HG03066 (cell line): ENCODE measurements at regions not wholly inside any gene's neighbourhood (a gene's known extent, or its start where the extent isn't known, plus 50 kb on each side); places are given as distances from the start of the nearest gene placed in this dataset.
"Not testable (repeated sequence)": the region's sequence is repeated elsewhere in the genome, so short reads cannot be mapped to it uniquely, and the experiment has no call there.

Experiments used
- ATAC-seq: cut with Tn5 transposase; IDR thresholded peaks from one replicate; pipeline ENCODE4 v1.9.1; 2021; ENCODE audit warnings: low read depth; ENCODE audit not compliant: unreplicated experiment

DNA sequence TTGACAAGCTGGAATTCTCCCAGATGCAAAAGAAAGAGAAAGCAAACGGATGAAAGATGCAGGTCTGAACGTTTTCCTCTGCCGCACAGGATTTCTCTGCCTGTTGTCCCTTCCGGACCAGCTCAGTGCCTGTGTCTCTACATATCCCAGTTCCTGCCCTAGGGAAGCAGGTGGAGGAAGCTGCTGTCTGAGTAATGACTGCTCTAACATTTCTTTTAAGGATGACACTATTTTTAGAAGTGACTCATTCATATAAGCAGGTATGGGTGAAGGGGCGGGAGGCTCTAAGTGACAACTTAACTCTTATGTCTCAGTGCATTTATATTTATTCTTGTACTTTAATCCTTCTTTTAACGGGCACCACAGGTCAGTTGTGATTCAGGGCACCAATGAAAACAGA, 128.8 kb downstream of the SLC24A2 start:
- no peak for ATAC-seq

DNA sequence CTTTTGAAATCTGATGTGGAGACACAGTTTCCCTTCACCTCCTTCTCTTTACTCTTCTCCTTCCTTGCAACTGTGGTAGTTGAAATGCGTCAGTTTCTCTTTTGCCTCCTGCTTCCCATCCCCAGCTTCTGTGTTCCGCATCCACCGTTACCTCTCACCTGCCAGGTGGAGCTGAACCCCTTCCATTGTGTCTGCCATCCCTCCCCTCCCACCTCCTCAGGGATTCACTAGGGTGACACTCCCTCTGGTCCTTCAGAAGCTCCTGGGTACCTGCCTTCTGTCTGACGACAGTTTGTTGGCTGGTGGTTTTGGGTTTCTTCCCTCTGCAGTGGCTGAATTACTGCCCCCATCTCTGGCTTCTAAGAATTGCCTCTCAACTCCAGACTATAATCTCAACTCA, 132.1 kb downstream of the SLC24A2 start:
- no peak for ATAC-seq

- ATAC-seq: no peak
These were observed 137.2 kb downstream of the SLC24A2 start for GRCh38 chr9:19651681-19652080.

- no peak for ATAC-seq
These were observed 138.5 kb downstream of the SLC24A2 start for GRCh38 chr9:19650312-19650711.

DNA sequence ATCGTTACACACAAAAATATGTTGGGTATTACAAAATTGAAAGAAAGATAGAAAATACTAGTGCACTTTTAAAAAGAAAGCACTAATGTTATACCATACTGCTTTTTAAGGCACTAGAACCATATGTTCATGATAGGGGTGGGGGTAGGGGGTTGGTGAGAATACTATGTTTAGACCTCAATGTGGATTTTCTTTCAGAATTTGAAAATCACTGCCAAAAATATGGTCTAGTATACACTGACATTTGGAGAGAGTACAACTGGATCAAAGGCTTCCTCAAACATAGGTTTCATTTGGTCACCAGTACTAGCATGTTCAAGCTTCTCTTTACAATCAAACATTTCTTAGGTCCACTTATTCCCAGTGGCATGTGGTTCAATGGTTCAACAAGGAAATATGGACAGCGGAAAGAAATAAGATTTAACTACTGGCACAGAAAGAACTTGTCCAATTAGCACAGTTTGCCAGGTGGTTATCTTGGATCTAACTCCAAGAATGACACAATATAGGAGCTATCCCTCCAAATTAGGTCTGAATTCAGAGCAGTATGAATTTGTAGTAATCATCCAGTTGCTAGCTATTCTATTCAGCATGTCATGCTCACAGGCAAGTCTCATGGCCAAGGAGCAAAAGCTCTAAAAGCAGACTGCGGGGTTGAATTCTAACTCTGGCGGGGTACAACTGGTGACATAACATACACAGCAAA, 139.3 kb downstream of the SLC24A2 start:
- no peak for ATAC-seq

DNA sequence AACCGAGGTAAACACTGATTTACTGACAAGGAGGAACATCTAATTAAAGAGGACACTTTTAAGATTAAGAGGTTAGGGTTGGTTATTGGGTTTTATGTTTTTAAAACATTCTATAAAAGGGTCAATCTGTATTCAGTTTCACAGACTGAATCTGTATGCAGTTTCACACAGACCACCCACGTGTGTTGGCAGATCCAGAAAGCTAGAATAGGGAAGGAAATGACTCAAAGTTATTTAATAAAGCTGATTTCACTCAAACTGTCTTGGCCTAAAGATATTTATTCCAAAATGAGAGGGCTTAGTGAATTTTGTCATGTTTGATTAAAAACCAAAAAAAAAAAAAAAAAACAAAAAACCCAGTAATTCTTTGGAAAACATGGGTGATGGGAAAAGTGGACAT, 140.2 kb downstream of the SLC24A2 start:
- ATAC-seq: no peak

- no peak for ATAC-seq
These were observed 145.0 kb downstream of the SLC24A2 start for GRCh38 chr9:19643875-19644274.

GRCh38 chr9:19642256-19642655, 146.6 kb downstream of the SLC24A2 start:
- no peak for ATAC-seq

DNA sequence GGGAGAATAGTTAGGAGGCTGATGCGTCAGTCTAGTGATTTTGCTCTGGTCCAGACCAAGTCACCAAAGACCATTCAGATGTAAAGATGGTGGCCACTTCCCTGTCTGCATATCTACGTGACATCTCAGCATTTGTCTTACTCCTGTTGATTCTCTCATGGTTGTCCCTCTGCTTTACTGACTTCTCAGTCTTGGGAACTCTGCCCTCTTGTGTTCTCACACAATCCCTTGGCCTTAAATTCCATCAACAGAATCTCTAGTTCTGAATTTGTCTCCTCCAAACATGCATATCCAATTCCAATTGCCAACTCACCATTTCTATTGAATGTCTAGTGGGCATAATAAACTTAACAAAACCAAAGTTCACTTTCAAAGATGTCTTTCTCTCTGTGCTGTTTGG, 147.8 kb downstream of the SLC24A2 start:
- ATAC-seq: no peak

DNA sequence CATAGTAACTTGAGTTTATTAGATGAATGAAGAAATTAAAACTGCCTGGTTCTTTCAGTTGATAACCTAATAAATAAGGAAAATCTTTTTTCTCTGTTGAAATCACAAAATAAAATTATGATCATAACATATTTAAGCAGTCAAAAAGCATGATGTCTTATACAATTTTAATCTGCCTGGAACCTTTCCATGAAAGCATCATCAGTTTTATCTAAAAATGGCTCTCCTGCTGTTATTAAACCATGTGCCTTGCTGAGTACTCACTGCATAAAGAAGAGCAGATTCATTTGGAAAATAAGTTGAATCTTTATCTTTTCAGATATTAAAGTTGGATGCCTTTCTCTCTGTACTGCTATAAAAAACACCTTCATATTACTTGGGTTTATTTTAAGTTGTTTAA, 148.8 kb downstream of the SLC24A2 start:
- ATAC-seq: no peak

DNA sequence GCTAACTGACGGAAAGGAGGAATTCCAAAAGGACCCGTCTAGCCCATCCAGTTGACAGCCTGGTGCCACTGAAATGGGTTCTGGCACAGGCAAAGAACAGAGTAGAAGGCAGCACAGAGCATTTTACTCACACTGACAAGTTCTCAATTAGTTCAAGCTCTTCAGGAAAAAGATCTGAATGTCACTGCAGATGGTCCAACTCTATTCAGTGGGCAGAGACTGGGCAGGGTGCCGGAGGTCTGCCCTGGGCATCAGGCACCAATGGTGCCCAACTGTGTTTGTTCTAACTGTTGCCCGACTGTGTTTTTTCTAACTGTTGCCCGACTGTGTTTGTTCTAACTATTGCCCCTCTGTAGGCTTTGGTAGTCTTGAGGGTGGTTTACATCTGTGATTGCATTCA, 151.8 kb downstream of the SLC24A2 start:
- ATAC-seq: no peak

DNA sequence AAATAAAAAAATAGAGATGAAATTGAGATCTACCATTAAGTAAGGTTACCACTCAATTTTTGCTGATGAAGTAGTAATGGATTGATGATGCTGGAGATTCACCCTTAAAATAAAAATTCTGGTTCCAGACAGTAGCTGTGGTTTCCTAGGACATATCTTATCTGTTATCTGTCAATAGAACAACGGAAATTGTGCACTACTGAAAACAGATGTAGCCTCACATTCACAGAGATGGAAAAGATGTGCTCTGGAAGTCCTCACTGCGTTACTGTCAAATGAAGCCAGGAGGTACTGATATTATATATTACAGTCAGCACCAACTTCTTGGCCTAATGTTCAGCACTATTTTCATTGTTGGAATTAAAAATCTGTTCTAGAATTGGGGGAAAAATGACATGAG, 154.0 kb downstream of the SLC24A2 start:
- no peak for ATAC-seq

DNA sequence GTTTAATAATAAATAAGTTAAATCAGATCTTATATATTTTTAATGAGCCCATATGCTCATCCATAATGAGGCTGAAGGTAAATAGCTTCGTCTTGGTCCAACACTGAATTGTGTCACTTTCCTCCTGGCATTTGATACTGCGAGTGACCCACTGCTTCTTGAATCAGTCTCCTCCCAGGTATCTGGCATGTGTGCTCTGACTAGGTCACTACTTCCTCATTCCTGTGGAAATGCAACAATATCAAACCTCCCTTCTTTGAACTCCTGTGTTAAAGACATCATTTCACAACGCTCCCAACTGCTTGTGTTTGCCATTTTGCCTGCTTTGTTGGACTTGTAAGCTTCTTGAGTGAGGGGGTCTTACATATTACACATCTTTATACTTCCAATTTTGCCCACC, 157.7 kb downstream of the SLC24A2 start:
- ATAC-seq: no peak

DNA sequence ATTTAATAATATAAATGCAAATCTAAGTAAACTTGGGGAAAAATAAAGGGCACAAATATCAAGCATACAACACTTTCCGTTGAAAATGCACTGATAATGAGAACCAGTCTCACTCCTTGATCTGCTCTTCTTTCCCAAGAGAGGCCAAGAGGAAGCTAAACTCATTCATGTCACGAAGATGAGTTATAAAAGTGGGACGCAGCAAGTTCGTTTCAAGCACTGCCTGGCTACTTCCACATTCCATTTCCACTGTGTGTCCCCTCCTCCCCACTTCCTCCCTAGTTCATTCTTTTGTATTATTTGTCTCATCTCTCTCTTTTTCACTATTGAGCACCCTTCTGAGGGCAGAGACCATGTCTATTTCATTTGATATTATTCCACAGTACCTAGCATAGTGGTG, 158.1 kb downstream of the SLC24A2 start:
- ATAC-seq: no peak

DNA sequence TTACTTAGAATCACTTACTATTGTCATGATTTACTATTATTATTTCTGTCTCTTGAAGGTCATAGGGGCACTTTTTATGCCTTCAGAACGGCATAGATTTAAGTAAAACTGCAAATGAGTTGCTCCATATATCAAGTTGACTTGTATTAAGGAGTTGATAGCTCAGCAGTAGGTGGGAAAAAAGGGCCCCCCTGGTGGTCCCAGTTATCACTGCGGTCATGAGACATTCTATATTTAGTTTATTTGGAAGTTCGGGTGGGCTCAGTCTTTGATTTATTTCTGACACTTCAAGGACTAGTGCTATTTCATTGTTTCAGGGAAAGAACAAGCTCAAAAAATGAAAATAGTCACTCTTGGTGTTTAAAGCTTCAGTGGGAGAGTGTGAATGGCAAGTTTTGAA, 159.3 kb downstream of the SLC24A2 start:
- no peak for ATAC-seq

- ATAC-seq: not testable (repeated sequence)
These were observed 163.4 kb downstream of the SLC24A2 start for GRCh38 chr9:19625426-19625825.

GRCh38 chr9:19624519-19624918, 164.3 kb downstream of the SLC24A2 start:
- no peak for ATAC-seq

DNA sequence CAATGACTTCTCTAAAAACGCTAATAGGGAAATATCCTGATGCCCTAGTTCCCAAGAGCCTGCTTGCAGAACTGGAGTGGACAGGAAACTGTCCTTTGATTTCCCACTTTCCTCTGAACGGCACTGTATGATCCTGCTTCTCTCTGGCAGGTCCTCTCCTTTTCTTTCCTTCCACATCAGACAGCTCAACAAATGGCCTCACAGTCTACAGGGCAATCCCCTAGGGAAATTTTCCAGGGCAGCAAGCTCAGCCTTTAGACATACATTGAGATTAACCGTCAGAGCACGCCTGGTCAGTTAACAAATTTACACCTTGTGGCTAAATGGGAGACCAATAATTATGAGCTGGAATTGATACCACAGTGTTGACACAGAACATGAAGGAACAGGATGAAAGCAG, 164.9 kb downstream of the SLC24A2 start:
- no peak for ATAC-seq

- no peak for ATAC-seq
These were observed 168.5 kb downstream of the SLC24A2 start for GRCh38 chr9:19620326-19620725.

GRCh38 chr9:19619221-19619620, 169.6 kb downstream of the SLC24A2 start:
- no peak for ATAC-seq

DNA sequence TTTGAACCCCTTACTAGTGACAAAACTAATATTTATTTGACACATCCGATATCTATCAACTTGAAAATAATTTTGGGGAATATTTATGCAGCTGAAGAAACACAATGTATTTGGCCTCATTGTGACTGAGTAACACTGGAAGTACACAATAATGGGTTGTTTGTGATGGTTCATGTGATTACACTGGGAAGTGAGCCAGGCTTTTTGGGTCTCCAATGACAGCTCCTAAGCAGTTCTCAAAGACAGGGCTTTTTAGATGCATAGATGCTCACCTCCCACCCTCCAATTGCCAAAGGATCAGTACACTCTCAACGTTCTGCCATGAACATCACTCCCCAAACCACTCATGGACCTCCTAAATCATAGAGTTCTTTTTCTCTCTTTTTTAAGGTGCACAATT, 170.0 kb downstream of the SLC24A2 start:
- ATAC-seq: no peak

GRCh38 chr9:19615036-19615624, 173.7 kb downstream of the SLC24A2 start:
- no peak for ATAC-seq

DNA sequence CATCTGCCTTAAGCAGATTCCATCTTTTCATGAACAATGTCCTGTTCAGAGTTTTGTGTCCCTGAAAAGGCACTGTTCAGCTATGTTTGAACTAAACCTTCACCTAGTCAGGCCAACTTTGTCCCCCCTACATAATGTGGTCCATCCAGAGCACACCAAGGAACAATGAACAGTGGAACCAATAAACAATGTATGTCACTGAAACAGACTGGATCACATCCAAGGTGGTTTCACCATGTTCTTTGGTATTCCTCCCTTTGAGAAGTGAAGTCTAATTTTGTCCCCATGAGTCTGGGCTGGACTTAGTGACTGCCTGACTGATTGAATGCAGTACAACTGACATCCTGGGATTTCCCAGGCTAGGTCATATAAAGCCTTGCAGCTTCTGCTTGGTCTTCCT, 174.5 kb downstream of the SLC24A2 start:
- ATAC-seq: no peak
